K562 (cell line): ENCODE measurements at regions not wholly inside any gene's neighbourhood (a gene's known extent, or its start where the extent isn't known, plus 50 kb on each side); places are given as distances from the start of the nearest gene placed in this dataset.

ENCODE experiments used
- YY1 ChIP-seq, 3 experiments: IDR thresholded peaks; 2 replicates each; pipeline ENCODE4 v1.6.1; 2011; ENCODE audit warnings: low read length in 2 of 3, mild to moderate bottlenecking in 2 of 3, moderate library complexity in 2 of 3, borderline replicate concordance in 1 of 3, control low read depth in 1 of 3, low read depth in 1 of 3; ENCODE audit not compliant: insufficient read depth in 3 of 3, insufficient replicate concordance in 2 of 3, control insufficient read depth in 1 of 3, insufficient read length in 1 of 3; ENCODE audit errors: extremely low read depth in 1 of 3
- TF ChIP-seq, protein P1 (sequence below), 2 experiments: IDR thresholded peaks; 2 replicates each; pipeline ENCODE4 v1.6.1; 2011; ENCODE audit warnings: borderline replicate concordance in 1 of 2, control low read depth in 1 of 2, low read depth in 1 of 2, low read length in 1 of 2, mild to moderate bottlenecking in 1 of 2, mixed read lengths in 1 of 2, moderate library complexity in 1 of 2; ENCODE audit not compliant: insufficient read depth in 1 of 2, insufficient read length in 1 of 2, poor library complexity in 1 of 2, severe bottlenecking in 1 of 2; ENCODE audit errors: extremely low read depth in 1 of 2

DNA sequence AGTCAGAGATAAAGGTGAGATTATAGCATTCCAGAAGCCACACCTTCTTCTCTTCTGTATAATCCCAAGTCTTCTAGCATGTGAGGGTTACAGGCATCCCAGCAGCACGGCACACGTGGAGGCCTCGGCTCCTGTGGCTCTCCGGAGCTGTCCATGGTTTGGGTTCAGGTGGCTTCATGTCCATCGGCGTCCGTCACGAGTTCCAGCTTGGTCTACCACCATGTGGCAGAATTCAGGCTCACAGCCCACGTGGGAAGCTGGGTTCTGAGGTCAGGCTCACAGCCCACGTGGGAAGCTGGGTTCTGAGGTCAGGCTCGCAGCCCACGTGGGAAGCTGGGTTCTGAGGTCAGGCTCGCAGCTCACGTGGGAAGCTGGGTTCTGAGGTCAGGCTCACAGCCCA is 378.3 kb upstream of the SALL3 start:
- no peak for TF ChIP-seq YY1 (IDR thresholded peaks at IDR 0.05; ENCODE audit: borderline replicate concordance in 1 of 3, control insufficient read depth in 1 of 3, extremely low read depth in 1 of 3, insufficient read depth in 3 of 3, insufficient read length in 1 of 3, insufficient replicate concordance in 2 of 3, low read depth in 1 of 3, low read length in 2 of 3)
- TF ChIP-seq, protein P1, sequence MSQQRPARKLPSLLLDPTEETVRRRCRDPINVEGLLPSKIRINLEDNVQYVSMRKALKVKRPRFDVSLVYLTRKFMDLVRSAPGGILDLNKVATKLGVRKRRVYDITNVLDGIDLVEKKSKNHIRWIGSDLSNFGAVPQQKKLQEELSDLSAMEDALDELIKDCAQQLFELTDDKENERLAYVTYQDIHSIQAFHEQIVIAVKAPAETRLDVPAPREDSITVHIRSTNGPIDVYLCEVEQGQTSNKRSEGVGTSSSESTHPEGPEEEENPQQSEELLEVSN (IDR thresholded peaks at IDR 0.05; ENCODE audit: borderline replicate concordance in 1 of 2, extremely low read depth in 1 of 2, insufficient read depth in 1 of 2, insufficient read length in 1 of 2, low read depth in 1 of 2, low read length in 1 of 2, poor library complexity in 1 of 2, severe bottlenecking in 1 of 2), result no peak
